ENCODE measurements at regions not wholly inside any gene's neighbourhood (a gene's known extent, or its start where the extent isn't known, plus 50 kb on each side); places are given as distances from the start of the nearest gene placed in this dataset.

GRCh38 chr11:122214080-122214479 is 98.1 kb upstream of the BLID start:
- TF ChIP-seq GATA2 (IDR thresholded peaks at IDR 0.05; ENCODE audit: low read depth, low read length) = no peak
- TF ChIP-seq GATA3 (IDR thresholded peaks at IDR 0.05; ENCODE audit: low read depth, low read length) = no peak

Data from SH-SY5Y (cell line).